22Rv1 (cell line): ENCODE measurements at regions not wholly inside any gene's neighbourhood (a gene's known extent, or its start where the extent isn't known, plus 50 kb on each side); places are given as distances from the start of the nearest gene placed in this dataset.

Experiments
- CTCF ChIP-seq: fragments of 450-650 bp; IDR thresholded peaks from 2 replicates; pipeline ENCODE4 v1.5.1; 2017; ENCODE audit warnings: mild to moderate bottlenecking
- ZFX ChIP-seq: fragments of 450-650 bp; IDR thresholded peaks from 2 replicates; pipeline ENCODE4 v1.6.1; 2017; ENCODE audit warnings: antibody characterized with exemption, borderline replicate concordance

- no peak for TF ChIP-seq CTCF
- no peak for TF ChIP-seq ZFX
Measured at GRCh38 chr13:38514575-38514974, 164.9 kb downstream of the UFM1 start.
